CD14-positive monocyte (primary cell): ENCODE measurements at regions not wholly inside any gene's neighbourhood (a gene's known extent, or its start where the extent isn't known, plus 50 kb on each side); places are given as distances from the start of the nearest gene placed in this dataset.

ENCODE experiments used
- DNase-seq, 3 donors: peaks; one replicate each; pipeline ENCODE4 v3.0.0-alpha.2; 2011 to 2022
- H2AFZ ChIP-seq: 2 replicates; pipeline ENCODE4 v1.6.0; 2012; ENCODE audit warnings: mild to moderate bottlenecking, low read depth, low read length, inconsistent platforms; ENCODE audit not compliant: insufficient read depth, poor library complexity, severe bottlenecking
- H3K27ac ChIP-seq, 2 donors: 1 replicate in 1 of 2; 2 replicates in 1 of 2; pipeline ENCODE4 v1.5.1; 2012 to 2013; ENCODE audit warnings: low read length in 2 of 2, control low read depth in 1 of 2, inconsistent platforms in 1 of 2, low read depth in 1 of 2, mild to moderate bottlenecking in 1 of 2
- H3K27me3 ChIP-seq, 2 donors: one replicate each; pipeline versions ENCODE4 v1.6.0 to v1.6.1; 2011 to 2013; ENCODE audit warnings: low read length in 2 of 2; ENCODE audit not compliant: control insufficient read depth in 2 of 2, insufficient read depth in 2 of 2
- H3K36me3 ChIP-seq, 2 donors: replicated peaks in 1 of 2; 1 replicate in 1 of 2; 2 replicates in 1 of 2; pipeline versions ENCODE4 v1.5.1 to v1.6.1; 2012 to 2013; ENCODE audit warnings: low read length in 2 of 2, control low read depth in 1 of 2, inconsistent platforms in 1 of 2, mild to moderate bottlenecking in 1 of 2; ENCODE audit not compliant: insufficient read depth in 2 of 2, control insufficient read depth in 1 of 2
- H3K4me1 ChIP-seq, 2 donors: 1 replicate in 1 of 2; 2 replicates in 1 of 2; pipeline versions ENCODE4 v1.5.1 to v1.6.1; 2012 to 2013; ENCODE audit warnings: low read length in 2 of 2, control low read depth in 1 of 2, inconsistent platforms in 1 of 2, mild to moderate bottlenecking in 1 of 2, moderate library complexity in 1 of 2; ENCODE audit not compliant: insufficient read depth in 2 of 2, control insufficient read depth in 1 of 2
- H3K4me2 ChIP-seq: replicated peaks from 2 replicates; pipeline ENCODE3; 2012; ENCODE audit warnings: low read length, moderate library complexity, mild to moderate bottlenecking; ENCODE audit not compliant: poor library complexity, severe bottlenecking; ENCODE audit errors: extremely low read depth
- H3K4me3 ChIP-seq, 3 experiments: fragments of 200-600 bp in 1 of 3; sonication (generic) in 1 of 3; replicated peaks in 1 of 3; 1 replicate in 2 of 3; 2 replicates in 1 of 3; pipeline ENCODE4 v1.5.1; 2011 to 2013; ENCODE audit warnings: low read length in 3 of 3, mild to moderate bottlenecking in 3 of 3, control low read depth in 2 of 3, low read depth in 2 of 3, inconsistent platforms in 1 of 3, moderate library complexity in 1 of 3
- H3K79me2 ChIP-seq: 2 replicates; pipeline ENCODE4 v1.6.0; 2012; ENCODE audit warnings: mild to moderate bottlenecking, control low read depth, inconsistent platforms, low read length, moderate library complexity; ENCODE audit not compliant: insufficient read depth
- H3K9ac ChIP-seq: 2 replicates; pipeline ENCODE4 v1.6.0; 2017; ENCODE audit warnings: low read length, mild to moderate bottlenecking; ENCODE audit not compliant: insufficient read depth, poor library complexity, severe bottlenecking
- H3K9me3 ChIP-seq, 2 donors: replicated peaks in 1 of 2; 1 replicate in 1 of 2; 2 replicates in 1 of 2; pipeline versions ENCODE4 v1.5.1 to v1.6.1; 2012 to 2013; ENCODE audit warnings: low read length in 2 of 2, control low read depth in 1 of 2; ENCODE audit not compliant: control insufficient read depth in 1 of 2, insufficient read depth in 1 of 2
- H4K20me1 ChIP-seq: 2 replicates; pipeline ENCODE4 v1.6.0; 2012; ENCODE audit warnings: mild to moderate bottlenecking, low read length, control low read depth, moderate library complexity; ENCODE audit not compliant: insufficient read depth
- H3K27ac Mint-ChIP-seq, 7 donors: one replicate each; pipeline ENCODE4 v1.8.0; 2020; ENCODE audit warnings: mild to moderate bottlenecking in 7 of 7, mixed read lengths in 7 of 7, moderate library complexity in 6 of 7, inconsistent platforms in 2 of 7
- H3K27me3 Mint-ChIP-seq, 3 donors: one replicate each; pipeline ENCODE4 v1.8.0; 2021 to 2022; ENCODE audit warnings: low read depth in 3 of 3, mild to moderate bottlenecking in 3 of 3, mixed read lengths in 3 of 3, moderate library complexity in 3 of 3, inconsistent platforms in 1 of 3
- H3K36me3 Mint-ChIP-seq, 2 donors: one replicate each; pipeline ENCODE4 v1.8.0; 2020; ENCODE audit warnings: mixed read lengths in 2 of 2, inconsistent platforms in 1 of 2, mild to moderate bottlenecking in 1 of 2
- H3K4me1 Mint-ChIP-seq: one replicate; pipeline ENCODE4 v1.8.0; 2020; ENCODE audit warnings: mild to moderate bottlenecking, mixed read lengths
- H3K4me3 Mint-ChIP-seq, 2 donors: one replicate each; pipeline ENCODE4 v1.8.0; 2020; ENCODE audit warnings: mild to moderate bottlenecking in 2 of 2, mixed read lengths in 2 of 2, moderate library complexity in 1 of 2
- H3K9me3 Mint-ChIP-seq, 7 donors: one replicate each; pipeline ENCODE4 v1.8.0; 2020 to 2022; ENCODE audit warnings: mixed read lengths in 7 of 7, mild to moderate bottlenecking in 6 of 7, moderate library complexity in 6 of 7, inconsistent platforms in 2 of 7
- WGBS: methylation state at CpG from one replicate; pipeline ENCODE4 v1.1.5; 2013; ENCODE audit warnings: missing lambda C conversion rate; ENCODE audit not compliant: insufficient coverage; 5-methylcytosine and 5-hydroxymethylcytosine counted together
- intact Hi-C, 2 donors: fragments of 100-400 bp; cut with micrococcal nuclease; formaldehyde crosslinking; loops; one replicate each; pipeline versions ENCODE4 v1.15.0 to v1.15.1; 2023
- TF ChIP-seq, protein P1 (sequence below): fragments of 200-600 bp; IDR thresholded peaks from one replicate; pipeline ENCODE4 v1.8.0; 2022; ENCODE audit warnings: antibody characterized with exemption, mild to moderate bottlenecking

DNA sequence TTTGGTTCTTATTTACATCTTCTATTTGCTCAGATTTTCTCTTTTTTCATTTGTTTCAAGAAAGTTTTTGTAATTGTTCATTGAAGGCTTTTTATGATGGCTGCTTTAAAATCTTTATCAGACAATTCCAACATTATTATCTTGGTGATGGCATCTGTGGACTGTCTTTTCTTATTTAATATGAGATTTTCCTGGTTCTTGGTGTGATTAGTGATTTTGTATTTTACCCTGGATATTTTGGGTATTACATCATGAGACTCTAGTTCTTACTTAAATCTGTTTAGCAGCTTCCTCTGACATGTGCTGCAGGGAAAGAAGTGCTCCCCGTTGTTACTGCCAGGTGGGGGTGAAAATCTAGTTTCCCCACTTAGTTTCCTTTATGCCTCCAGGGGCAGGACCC, 94.2 kb upstream of the ANKH start:
- no CpG with 5 or more reads among the region's 1 CpG for WGBS
- no peak overlapping the region for H3K27ac ChIP-seq

DNA sequence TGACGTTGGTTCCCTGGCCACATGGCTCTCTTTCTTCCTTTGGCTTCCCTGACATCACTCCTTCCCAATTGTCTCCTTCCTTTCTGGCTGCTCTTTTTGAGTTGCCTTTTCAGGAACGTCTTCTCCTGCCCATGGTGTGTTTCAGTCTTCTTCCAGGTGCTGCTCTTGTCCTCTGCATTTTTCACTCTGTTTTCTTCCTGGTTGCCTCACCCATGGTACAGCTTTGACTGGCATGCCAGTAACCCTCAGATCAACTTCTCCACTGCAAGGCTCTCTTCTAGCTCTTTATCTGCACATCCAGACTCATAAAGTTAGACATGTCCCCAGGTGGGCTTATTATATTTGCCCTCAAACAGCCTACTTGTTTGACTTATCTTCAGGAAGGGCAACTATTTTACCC, 91.0 kb upstream of the ANKH start:
- no peaks in the 10 kb centered on the region for H3K36me3 Mint-ChIP-seq
- H3K27ac ChIP-seq, result no peak overlapping the region
- H3K9me3 Mint-ChIP-seq, result peaks cover 0 to 2% (median 0%) of the 10 kb centered on the region in 7 donors
- no peaks in the 10 kb centered on the region for H3K36me3 ChIP-seq
- H3K27ac Mint-ChIP-seq, result no peak overlapping the region
- peaks cover 4% of the 10 kb centered on the region in 3 donors for H3K27me3 Mint-ChIP-seq
- no peak overlapping the region for H3K4me2 ChIP-seq
- H4K20me1 ChIP-seq, result no peaks in the 10 kb centered on the region
- DNase-seq, result no peak
- TF ChIP-seq, protein P1, sequence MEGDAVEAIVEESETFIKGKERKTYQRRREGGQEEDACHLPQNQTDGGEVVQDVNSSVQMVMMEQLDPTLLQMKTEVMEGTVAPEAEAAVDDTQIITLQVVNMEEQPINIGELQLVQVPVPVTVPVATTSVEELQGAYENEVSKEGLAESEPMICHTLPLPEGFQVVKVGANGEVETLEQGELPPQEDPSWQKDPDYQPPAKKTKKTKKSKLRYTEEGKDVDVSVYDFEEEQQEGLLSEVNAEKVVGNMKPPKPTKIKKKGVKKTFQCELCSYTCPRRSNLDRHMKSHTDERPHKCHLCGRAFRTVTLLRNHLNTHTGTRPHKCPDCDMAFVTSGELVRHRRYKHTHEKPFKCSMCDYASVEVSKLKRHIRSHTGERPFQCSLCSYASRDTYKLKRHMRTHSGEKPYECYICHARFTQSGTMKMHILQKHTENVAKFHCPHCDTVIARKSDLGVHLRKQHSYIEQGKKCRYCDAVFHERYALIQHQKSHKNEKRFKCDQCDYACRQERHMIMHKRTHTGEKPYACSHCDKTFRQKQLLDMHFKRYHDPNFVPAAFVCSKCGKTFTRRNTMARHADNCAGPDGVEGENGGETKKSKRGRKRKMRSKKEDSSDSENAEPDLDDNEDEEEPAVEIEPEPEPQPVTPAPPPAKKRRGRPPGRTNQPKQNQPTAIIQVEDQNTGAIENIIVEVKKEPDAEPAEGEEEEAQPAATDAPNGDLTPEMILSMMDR, result no peak
- no peaks in the 10 kb centered on the region for H3K27me3 ChIP-seq
- intact Hi-C loops, result no loop called here
- no peak overlapping the region for H3K4me3 Mint-ChIP-seq
- WGBS, result 81% methylated on average over 2 of the region's 2 CpGs
- H3K9me3 ChIP-seq, result no peaks in the 10 kb centered on the region
- H3K9ac ChIP-seq, result no peak overlapping the region
- H3K4me1 Mint-ChIP-seq, result peaks cover under 1% of the 10 kb centered on the region
- H2AFZ ChIP-seq, result no peak overlapping the region
- H3K4me1 ChIP-seq, result no peaks in the 10 kb centered on the region
- no peak overlapping the region for H3K4me3 ChIP-seq
- H3K79me2 ChIP-seq, result no peaks in the 10 kb centered on the region

More for the DNA sequence above, 94.2 kb upstream of the ANKH start:
- H3K27me3 ChIP-seq, result no peaks in the 10 kb centered on the region
- no peak overlapping the region for H3K4me3 Mint-ChIP-seq
- no peaks in the 10 kb centered on the region for H3K36me3 Mint-ChIP-seq
- H3K27ac Mint-ChIP-seq, result no peak overlapping the region
- TF ChIP-seq, protein P1, result no peak
- H3K36me3 ChIP-seq, result no peaks in the 10 kb centered on the region
- H4K20me1 ChIP-seq, result no peaks in the 10 kb centered on the region
- peaks cover 4 to 6% (median 5%) of the 10 kb centered on the region in 3 donors for H3K27me3 Mint-ChIP-seq
- DNase-seq, result no peak
- H3K79me2 ChIP-seq, result no peaks in the 10 kb centered on the region
- H3K4me3 ChIP-seq, result no peak overlapping the region
- H3K4me1 Mint-ChIP-seq, result no peaks in the 10 kb centered on the region
- H2AFZ ChIP-seq, result no peak overlapping the region
- H3K9ac ChIP-seq, result no peak overlapping the region
- no peaks in the 10 kb centered on the region for H3K4me1 ChIP-seq
- H3K4me2 ChIP-seq, result no peak overlapping the region
- H3K9me3 ChIP-seq, result no peaks in the 10 kb centered on the region
- intact Hi-C loops, result no loop called here
- H3K9me3 Mint-ChIP-seq, result peaks cover 0 to 2% (median 0%) of the 10 kb centered on the region in 7 donors
